Astrocyte of the spinal cord (primary cell): ENCODE measurements at regions not wholly inside any gene's neighbourhood (a gene's known extent, or its start where the extent isn't known, plus 50 kb on each side); places are given as distances from the start of the nearest gene placed in this dataset.

Experiments
- DNase-seq: peaks from one replicate; pipeline ENCODE4 v3.0.0; 2011; ENCODE audit warnings: low read depth, low spot score
- H3K4me3 ChIP-seq: 2 replicates; pipeline ENCODE4 v1.5.1; 2011; ENCODE audit warnings: low read depth, mild to moderate bottlenecking, low read length, moderate library complexity
- CTCF ChIP-seq: IDR thresholded peaks from 2 replicates; pipeline ENCODE4 v1.5.1; 2012; ENCODE audit warnings: low read depth, mild to moderate bottlenecking, low read length, inconsistent platforms
- in situ Hi-C: cut with HindIII; loops from 2 replicates; pipeline ENCODE4 v1.10.0; 2017; ENCODE audit warnings: low sequenced_read_pairs

GRCh38 chr12:41634091-41634490 lies 446.0 kb downstream of the PDZRN4 start:
- TF ChIP-seq CTCF: no peak
- H3K4me3 ChIP-seq: no peak overlapping the region
- in situ Hi-C loops: no loop called here
- DNase-seq: no peak

- TF ChIP-seq CTCF: no peak
- in situ Hi-C loops: no loop called here
- no peak overlapping the region for H3K4me3 ChIP-seq
- DNase-seq: no peak
Measured at GRCh38 chr12:41629611-41630010, 441.5 kb downstream of the PDZRN4 start.

GRCh38 chr12:41627476-41627875 lies 439.4 kb downstream of the PDZRN4 start:
- no peak for TF ChIP-seq CTCF
- no peak for DNase-seq
- H3K4me3 ChIP-seq: no peak overlapping the region
- in situ Hi-C loops: no loop called here

GRCh38 chr12:41624571-41624970 lies 436.5 kb downstream of the PDZRN4 start:
- no peak for TF ChIP-seq CTCF
- no peak overlapping the region for H3K4me3 ChIP-seq
- in situ Hi-C loops: no loop called here
- no peak for DNase-seq
